HEK293 (cell line): ENCODE measurements at regions not wholly inside any gene's neighbourhood (a gene's known extent, or its start where the extent isn't known, plus 50 kb on each side); places are given as distances from the start of the nearest gene placed in this dataset.

ENCODE experiments used
- CTCF ChIA-PET: fragments of 350-600 bp; formaldehyde crosslinking; extraction: SDS; loops from one replicate; lab custom pipeline; 2021; ENCODE audit warnings: antibody characterized with exemption; lab: Yijun Ruan, JAX
- POLR2A ChIA-PET: fragments of 300-600 bp; formaldehyde crosslinking; extraction: SDS; loops from one replicate; lab custom pipeline; 2020; ENCODE audit warnings: antibody characterized with exemption, inconsistent platforms; lab: Yijun Ruan, JAX
- H3K27ac ChIP-seq: fragments of 200-500 bp; sonication (Bioruptor generic); 2 replicates; pipeline ENCODE4 v1.5.1; 2014; ENCODE audit warnings: low read depth, low read length, control low read depth, inconsistent platforms; ENCODE audit errors: extremely low read depth
- H3K36me3 ChIP-seq, 2 experiments: fragments of 200-500 bp in 1 of 2; sonication (Bioruptor generic) in 1 of 2; 1 replicate in 1 of 2; 2 replicates in 1 of 2; pipeline ENCODE4 v1.5.1; 2014 to 2017; ENCODE audit warnings: inconsistent platforms in 2 of 2, low read length in 2 of 2; ENCODE audit not compliant: control insufficient read depth in 2 of 2, insufficient read depth in 1 of 2
- H3K4me1 ChIP-seq: fragments of 200-500 bp; sonication (Bioruptor generic); 2 replicates; pipeline ENCODE4 v1.5.1; 2014; ENCODE audit warnings: mild to moderate bottlenecking, low read length, inconsistent platforms; ENCODE audit not compliant: control insufficient read depth, insufficient read depth
- H3K4me3 ChIP-seq: 2 replicates; pipeline ENCODE4 v1.5.1; 2011; ENCODE audit warnings: low read depth, mild to moderate bottlenecking, control low read depth, low read length, moderate library complexity
- H3K9me3 ChIP-seq: fragments of 200-500 bp; sonication (Bioruptor generic); 2 replicates; pipeline ENCODE4 v1.5.1; 2014; ENCODE audit warnings: low read depth, low read length, inconsistent platforms; ENCODE audit not compliant: control insufficient read depth, insufficient read depth
- BCL11B ChIP-seq: fragments of 450-650 bp; formaldehyde crosslinking; IDR thresholded peaks from 2 replicates; pipeline ENCODE4 v1.5.1; 2016; ENCODE audit warnings: low read depth, missing biosample characterization, missing genetic modification characterization
- MYNN ChIP-seq: fragments of 450-650 bp; formaldehyde crosslinking; IDR thresholded peaks from 2 replicates; pipeline ENCODE4 v1.5.1; 2016; ENCODE audit warnings: missing biosample characterization, missing genetic modification characterization, borderline replicate concordance
- TRIM28 ChIP-seq: IDR thresholded peaks from 2 replicates; pipeline ENCODE4 v1.6.1; 2011; ENCODE audit warnings: low read length, control low read depth, borderline replicate concordance
- ZBTB21 ChIP-seq: fragments of 450-650 bp; formaldehyde crosslinking; IDR thresholded peaks from 2 replicates; pipeline ENCODE4 v1.5.1; 2017; ENCODE audit warnings: missing biosample characterization, missing genetic modification characterization
- ZBTB8A ChIP-seq: fragments of 450-650 bp; formaldehyde crosslinking; IDR thresholded peaks from 2 replicates; pipeline ENCODE4 v1.5.1; 2016; ENCODE audit warnings: missing biosample characterization, missing genetic modification characterization
- ZIC2 ChIP-seq: fragments of 450-650 bp; formaldehyde crosslinking; IDR thresholded peaks from 2 replicates; pipeline ENCODE4 v1.5.1; 2016; ENCODE audit warnings: missing biosample characterization, missing genetic modification characterization
- ZNF112 ChIP-seq: fragments of 450-650 bp; formaldehyde crosslinking; IDR thresholded peaks from 2 replicates; pipeline ENCODE4 v1.5.0; 2017; ENCODE audit warnings: missing biosample characterization, missing genetic modification characterization
- ZNF19 ChIP-seq: fragments of 450-650 bp; formaldehyde crosslinking; IDR thresholded peaks from 2 replicates; pipeline ENCODE4; 2016; ENCODE audit warnings: missing biosample characterization, missing genetic modification characterization, low read depth
- ZNF2 ChIP-seq: fragments of 450-650 bp; formaldehyde crosslinking; IDR thresholded peaks from 2 replicates; pipeline ENCODE4 v1.5.1; 2016; ENCODE audit warnings: missing biosample characterization, missing genetic modification characterization
- ZNF223 ChIP-seq: fragments of 450-650 bp; formaldehyde crosslinking; IDR thresholded peaks from 2 replicates; pipeline ENCODE4 v1.5.1; 2016; ENCODE audit warnings: missing biosample characterization, missing genetic modification characterization
- ZNF473 ChIP-seq: fragments of 450-650 bp; formaldehyde crosslinking; IDR thresholded peaks from 2 replicates; pipeline ENCODE4 v1.5.1; 2017; ENCODE audit warnings: missing biosample characterization, missing genetic modification characterization
- ZNF510 ChIP-seq: fragments of 450-650 bp; formaldehyde crosslinking; IDR thresholded peaks from 2 replicates; pipeline ENCODE4 v1.5.1; 2018; ENCODE audit warnings: mild to moderate bottlenecking, missing genetic modification characterization, missing biosample characterization; ENCODE audit not compliant: insufficient replicate concordance
- ZNF596 ChIP-seq: fragments of 450-650 bp; IDR thresholded peaks from 2 replicates; pipeline ENCODE4 v1.5.0; 2018; ENCODE audit warnings: missing biosample characterization, mild to moderate bottlenecking, missing genetic modification characterization, moderate library complexity
- ZNF624 ChIP-seq: fragments of 450-650 bp; formaldehyde crosslinking; IDR thresholded peaks from 2 replicates; pipeline ENCODE4 v1.5.1; 2017; ENCODE audit warnings: missing biosample characterization, missing genetic modification characterization
- ZNF626 ChIP-seq: fragments of 450-650 bp; sonication (Bioruptor Pico); formaldehyde crosslinking; IDR thresholded peaks from 2 replicates; pipeline ENCODE4 v1.5.1; 2018; ENCODE audit warnings: missing biosample characterization, missing genetic modification characterization, inconsistent platforms
- ZNF658 ChIP-seq: fragments of 450-650 bp; formaldehyde crosslinking; IDR thresholded peaks from 2 replicates; pipeline ENCODE4; 2016; ENCODE audit warnings: missing biosample characterization, missing genetic modification characterization
- ZNF670 ChIP-seq: fragments of 450-650 bp; formaldehyde crosslinking; IDR thresholded peaks from 2 replicates; pipeline ENCODE4 v1.5.1; 2016; ENCODE audit warnings: missing biosample characterization, missing genetic modification characterization, low read depth
- ZNF791 ChIP-seq: fragments of 450-650 bp; formaldehyde crosslinking; IDR thresholded peaks from 2 replicates; pipeline ENCODE4 v1.5.1; 2016; ENCODE audit warnings: missing biosample characterization, missing genetic modification characterization
- ZNF792 ChIP-seq: fragments of 450-650 bp; formaldehyde crosslinking; IDR thresholded peaks from 2 replicates; pipeline ENCODE4 v1.5.1; 2016; ENCODE audit warnings: missing biosample characterization, missing genetic modification characterization
- TF ChIP-seq, protein P1 (sequence below): fragments of 450-650 bp; formaldehyde crosslinking; IDR thresholded peaks from 2 replicates; pipeline ENCODE4 v1.5.1; 2016; ENCODE audit warnings: missing biosample characterization, missing genetic modification characterization
- TF ChIP-seq, protein P2 (sequence below): fragments of 450-650 bp; formaldehyde crosslinking; IDR thresholded peaks from 2 replicates; pipeline ENCODE4 v1.5.1; 2017; ENCODE audit warnings: missing biosample characterization, missing genetic modification characterization
- TF ChIP-seq, protein P3 (sequence below): fragments of 450-650 bp; formaldehyde crosslinking; IDR thresholded peaks from 2 replicates; pipeline ENCODE4 v1.5.1; 2016; ENCODE audit warnings: missing biosample characterization, missing genetic modification characterization
- TF ChIP-seq, protein P4 (sequence below): fragments of 450-650 bp; formaldehyde crosslinking; conservative IDR thresholded peaks from 2 replicates; pipeline ENCODE4 v1.5.1; 2016; ENCODE audit warnings: low read depth, missing biosample characterization, missing genetic modification characterization
- TF ChIP-seq, protein P5 (sequence below): fragments of 450-650 bp; formaldehyde crosslinking; IDR thresholded peaks from 2 replicates; pipeline ENCODE4 v1.5.1; 2016; ENCODE audit warnings: missing biosample characterization, missing genetic modification characterization

DNA sequence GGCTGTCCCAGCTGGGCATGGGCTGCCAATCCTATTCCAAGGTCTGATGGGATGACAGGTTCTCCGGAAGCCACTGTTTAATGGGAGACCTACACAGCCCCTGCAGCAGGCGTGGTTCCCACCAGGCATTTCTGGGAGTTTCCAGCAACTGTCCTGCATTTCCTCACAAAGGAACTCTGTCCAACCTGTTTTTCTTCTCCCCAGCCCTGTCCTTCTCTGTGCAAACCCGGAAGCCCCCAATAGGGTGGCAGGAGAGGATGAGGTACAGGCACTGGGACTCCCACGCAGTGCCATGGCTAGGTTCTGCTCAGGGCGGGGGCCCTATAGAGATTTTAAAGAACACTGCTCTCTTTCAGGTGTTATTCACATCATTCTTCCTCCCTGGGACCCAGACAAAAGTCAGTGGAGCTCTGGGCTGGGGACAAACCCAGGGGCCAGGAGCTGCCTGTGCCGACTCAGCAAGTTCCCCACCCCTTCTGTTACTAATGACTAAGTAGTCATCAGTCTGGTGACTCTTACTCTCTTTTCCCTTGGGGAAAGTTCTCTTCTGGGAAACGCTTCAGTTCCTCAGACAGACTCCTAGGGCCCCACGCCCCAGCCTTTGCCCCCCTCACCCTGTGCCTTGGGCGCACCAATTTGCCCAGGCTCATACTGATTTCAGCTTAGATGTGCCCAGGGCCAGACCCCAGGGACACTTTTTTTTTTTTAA lies 97.7 kb downstream of the CD47 start:
- TF ChIP-seq ZNF792 (tag by site-specific recombination): no peak
- TF ChIP-seq ZNF626 (tag by site-specific recombination): no peak
- TF ChIP-seq, protein P1, sequence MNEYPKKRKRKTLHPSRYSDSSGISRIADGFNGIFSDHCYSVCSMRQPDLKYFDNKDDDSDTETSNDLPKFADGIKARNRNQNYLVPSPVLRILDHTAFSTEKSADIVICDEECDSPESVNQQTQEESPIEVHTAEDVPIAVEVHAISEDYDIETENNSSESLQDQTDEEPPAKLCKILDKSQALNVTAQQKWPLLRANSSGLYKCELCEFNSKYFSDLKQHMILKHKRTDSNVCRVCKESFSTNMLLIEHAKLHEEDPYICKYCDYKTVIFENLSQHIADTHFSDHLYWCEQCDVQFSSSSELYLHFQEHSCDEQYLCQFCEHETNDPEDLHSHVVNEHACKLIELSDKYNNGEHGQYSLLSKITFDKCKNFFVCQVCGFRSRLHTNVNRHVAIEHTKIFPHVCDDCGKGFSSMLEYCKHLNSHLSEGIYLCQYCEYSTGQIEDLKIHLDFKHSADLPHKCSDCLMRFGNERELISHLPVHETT: no peak
- TF ChIP-seq ZNF791 (tag by site-specific recombination): no peak
- TF ChIP-seq ZNF624 (tag by site-specific recombination): no peak
- TF ChIP-seq ZIC2: no peak
- TF ChIP-seq, protein P2, sequence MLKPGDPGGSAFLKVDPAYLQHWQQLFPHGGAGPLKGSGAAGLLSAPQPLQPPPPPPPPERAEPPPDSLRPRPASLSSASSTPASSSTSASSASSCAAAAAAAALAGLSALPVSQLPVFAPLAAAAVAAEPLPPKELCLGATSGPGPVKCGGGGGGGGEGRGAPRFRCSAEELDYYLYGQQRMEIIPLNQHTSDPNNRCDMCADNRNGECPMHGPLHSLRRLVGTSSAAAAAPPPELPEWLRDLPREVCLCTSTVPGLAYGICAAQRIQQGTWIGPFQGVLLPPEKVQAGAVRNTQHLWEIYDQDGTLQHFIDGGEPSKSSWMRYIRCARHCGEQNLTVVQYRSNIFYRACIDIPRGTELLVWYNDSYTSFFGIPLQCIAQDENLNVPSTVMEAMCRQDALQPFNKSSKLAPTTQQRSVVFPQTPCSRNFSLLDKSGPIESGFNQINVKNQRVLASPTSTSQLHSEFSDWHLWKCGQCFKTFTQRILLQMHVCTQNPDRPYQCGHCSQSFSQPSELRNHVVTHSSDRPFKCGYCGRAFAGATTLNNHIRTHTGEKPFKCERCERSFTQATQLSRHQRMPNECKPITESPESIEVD (tag by site-specific recombination): no peak
- TF ChIP-seq ZNF473 (tag by site-specific recombination): no peak
- TF ChIP-seq ZNF223 (tag by site-specific recombination): no peak
- TF ChIP-seq ZNF510: no peak
- no peak for TF ChIP-seq ZNF658 (tag by site-specific recombination)
- TF ChIP-seq BCL11B (tag by site-specific recombination): no peak
- TF ChIP-seq ZNF2 (tag by site-specific recombination): no peak
- no peak for TF ChIP-seq MYNN (tag by site-specific recombination)
- TF ChIP-seq ZBTB21 (tag by site-specific recombination): no peak
- TF ChIP-seq ZNF112 (tag by site-specific recombination): no peak
- TF ChIP-seq ZNF670 (tag by site-specific recombination): no peak
- no peak for TF ChIP-seq ZNF596
- TF ChIP-seq, protein P3, sequence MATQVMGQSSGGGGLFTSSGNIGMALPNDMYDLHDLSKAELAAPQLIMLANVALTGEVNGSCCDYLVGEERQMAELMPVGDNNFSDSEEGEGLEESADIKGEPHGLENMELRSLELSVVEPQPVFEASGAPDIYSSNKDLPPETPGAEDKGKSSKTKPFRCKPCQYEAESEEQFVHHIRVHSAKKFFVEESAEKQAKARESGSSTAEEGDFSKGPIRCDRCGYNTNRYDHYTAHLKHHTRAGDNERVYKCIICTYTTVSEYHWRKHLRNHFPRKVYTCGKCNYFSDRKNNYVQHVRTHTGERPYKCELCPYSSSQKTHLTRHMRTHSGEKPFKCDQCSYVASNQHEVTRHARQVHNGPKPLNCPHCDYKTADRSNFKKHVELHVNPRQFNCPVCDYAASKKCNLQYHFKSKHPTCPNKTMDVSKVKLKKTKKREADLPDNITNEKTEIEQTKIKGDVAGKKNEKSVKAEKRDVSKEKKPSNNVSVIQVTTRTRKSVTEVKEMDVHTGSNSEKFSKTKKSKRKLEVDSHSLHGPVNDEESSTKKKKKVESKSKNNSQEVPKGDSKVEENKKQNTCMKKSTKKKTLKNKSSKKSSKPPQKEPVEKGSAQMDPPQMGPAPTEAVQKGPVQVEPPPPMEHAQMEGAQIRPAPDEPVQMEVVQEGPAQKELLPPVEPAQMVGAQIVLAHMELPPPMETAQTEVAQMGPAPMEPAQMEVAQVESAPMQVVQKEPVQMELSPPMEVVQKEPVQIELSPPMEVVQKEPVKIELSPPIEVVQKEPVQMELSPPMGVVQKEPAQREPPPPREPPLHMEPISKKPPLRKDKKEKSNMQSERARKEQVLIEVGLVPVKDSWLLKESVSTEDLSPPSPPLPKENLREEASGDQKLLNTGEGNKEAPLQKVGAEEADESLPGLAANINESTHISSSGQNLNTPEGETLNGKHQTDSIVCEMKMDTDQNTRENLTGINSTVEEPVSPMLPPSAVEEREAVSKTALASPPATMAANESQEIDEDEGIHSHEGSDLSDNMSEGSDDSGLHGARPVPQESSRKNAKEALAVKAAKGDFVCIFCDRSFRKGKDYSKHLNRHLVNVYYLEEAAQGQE (tag by site-specific recombination): no peak
- TF ChIP-seq, all 188 proteins: peak for 0
- POLR2A ChIA-PET: no interaction called here
- Histone ChIP-seq H3K36me3 (no peaks in the 10 kb centered on the region), H3K4me1 (no peaks in the 10 kb centered on the region), H3K27ac (no peak overlapping the region), H3K9me3 (no peaks in the 10 kb centered on the region), H3K4me3 (no peak overlapping the region)
- CTCF ChIA-PET: no interaction called here

DNA sequence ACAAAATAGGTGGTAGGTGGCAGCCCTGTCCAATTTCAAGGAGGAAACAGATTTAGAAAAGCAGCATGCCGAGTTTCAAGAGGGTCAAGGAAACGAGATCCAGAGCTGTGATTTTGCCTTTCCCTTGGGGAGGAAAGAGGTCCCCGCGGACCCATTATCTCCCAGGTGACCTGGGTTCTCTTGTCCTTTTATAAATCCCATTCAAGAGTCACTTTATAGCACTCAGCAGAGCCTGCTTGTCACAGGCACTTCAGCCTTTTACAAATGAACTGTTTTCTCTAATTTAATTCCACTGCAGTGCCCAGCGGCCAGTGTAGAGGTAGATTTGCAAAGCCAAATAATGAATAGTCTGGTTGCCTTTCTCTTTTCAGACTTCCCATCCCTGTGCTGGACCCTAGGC lies 99.9 kb downstream of the CD47 start:
- Histone ChIP-seq H3K27ac (no peak overlapping the region), H3K36me3 (no peaks in the 10 kb centered on the region), H3K4me3 (no peak overlapping the region), H3K4me1 (no peaks in the 10 kb centered on the region), H3K9me3 (no peaks in the 10 kb centered on the region)
- POLR2A ChIA-PET: no interaction called here
- CTCF ChIA-PET: no interaction called here
- TF ChIP-seq TRIM28 (no peak), ZNF19 (no peak), ZBTB8A (tag by site-specific recombination) (no peak)
- TF ChIP-seq, protein P4, sequence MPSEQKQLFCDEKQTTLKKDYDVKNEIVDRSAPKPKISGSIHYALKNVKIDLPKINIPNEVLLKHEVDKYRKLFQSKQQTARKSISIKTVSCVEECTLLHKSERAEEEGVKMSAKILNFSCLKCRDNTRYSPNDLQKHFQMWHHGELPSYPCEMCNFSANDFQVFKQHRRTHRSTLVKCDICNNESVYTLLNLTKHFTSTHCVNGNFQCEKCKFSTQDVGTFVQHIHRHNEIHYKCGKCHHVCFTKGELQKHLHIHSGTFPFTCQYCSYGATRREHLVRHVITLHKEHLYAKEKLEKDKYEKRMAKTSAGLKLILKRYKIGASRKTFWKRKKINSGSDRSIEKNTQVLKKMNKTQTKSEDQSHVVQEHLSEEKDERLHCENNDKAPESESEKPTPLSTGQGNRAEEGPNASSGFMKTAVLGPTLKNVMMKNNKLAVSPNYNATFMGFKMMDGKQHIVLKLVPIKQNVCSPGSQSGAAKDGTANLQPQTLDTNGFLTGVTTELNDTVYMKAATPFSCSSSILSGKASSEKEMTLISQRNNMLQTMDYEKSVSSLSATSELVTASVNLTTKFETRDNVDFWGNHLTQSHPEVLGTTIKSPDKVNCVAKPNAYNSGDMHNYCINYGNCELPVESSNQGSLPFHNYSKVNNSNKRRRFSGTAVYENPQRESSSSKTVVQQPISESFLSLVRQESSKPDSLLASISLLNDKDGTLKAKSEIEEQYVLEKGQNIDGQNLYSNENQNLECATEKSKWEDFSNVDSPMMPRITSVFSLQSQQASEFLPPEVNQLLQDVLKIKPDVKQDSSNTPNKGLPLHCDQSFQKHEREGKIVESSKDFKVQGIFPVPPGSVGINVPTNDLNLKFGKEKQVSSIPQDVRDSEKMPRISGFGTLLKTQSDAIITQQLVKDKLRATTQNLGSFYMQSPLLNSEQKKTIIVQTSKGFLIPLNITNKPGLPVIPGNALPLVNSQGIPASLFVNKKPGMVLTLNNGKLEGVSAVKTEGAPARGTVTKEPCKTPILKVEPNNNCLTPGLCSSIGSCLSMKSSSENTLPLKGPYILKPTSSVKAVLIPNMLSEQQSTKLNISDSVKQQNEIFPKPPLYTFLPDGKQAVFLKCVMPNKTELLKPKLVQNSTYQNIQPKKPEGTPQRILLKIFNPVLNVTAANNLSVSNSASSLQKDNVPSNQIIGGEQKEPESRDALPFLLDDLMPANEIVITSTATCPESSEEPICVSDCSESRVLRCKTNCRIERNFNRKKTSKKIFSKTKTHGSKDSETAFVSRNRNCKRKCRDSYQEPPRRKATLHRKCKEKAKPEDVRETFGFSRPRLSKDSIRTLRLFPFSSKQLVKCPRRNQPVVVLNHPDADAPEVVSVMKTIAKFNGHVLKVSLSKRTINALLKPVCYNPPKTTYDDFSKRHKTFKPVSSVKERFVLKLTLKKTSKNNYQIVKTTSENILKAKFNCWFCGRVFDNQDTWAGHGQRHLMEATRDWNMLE (tag by site-specific recombination): no peak
- TF ChIP-seq, protein P5, sequence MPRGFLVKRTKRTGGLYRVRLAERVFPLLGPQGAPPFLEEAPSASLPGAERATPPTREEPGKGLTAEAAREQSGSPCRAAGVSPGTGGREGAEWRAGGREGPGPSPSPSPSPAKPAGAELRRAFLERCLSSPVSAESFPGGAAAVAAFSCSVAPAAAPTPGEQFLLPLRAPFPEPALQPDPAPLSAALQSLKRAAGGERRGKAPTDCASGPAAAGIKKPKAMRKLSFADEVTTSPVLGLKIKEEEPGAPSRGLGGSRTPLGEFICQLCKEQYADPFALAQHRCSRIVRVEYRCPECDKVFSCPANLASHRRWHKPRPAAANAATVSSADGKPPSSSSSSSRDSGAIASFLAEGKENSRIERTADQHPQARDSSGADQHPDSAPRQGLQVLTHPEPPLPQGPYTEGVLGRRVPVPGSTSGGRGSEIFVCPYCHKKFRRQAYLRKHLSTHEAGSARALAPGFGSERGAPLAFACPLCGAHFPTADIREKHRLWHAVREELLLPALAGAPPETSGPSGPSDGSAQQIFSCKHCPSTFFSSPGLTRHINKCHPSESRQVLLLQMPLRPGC: no peak
